DMS114 treated with DMSO at 0.1 percent for 48 hours (cell line): ENCODE measurements at regions not wholly inside any gene's neighbourhood (a gene's known extent, or its start where the extent isn't known, plus 50 kb on each side); places are given as distances from the start of the nearest gene placed in this dataset.

Experiments used
- DNase-seq: peaks from one replicate; lab custom pipeline; 2025; ENCODE audit not compliant: unreplicated experiment; lab: John Stamatoyannopoulos, UW

GRCh38 chr18:37724206-37724605, 158.6 kb upstream of the CELF4 start:
- no peak for DNase-seq

- DNase-seq = no peak
Measured at GRCh38 chr18:37721544-37722522, 156.2 kb upstream of the CELF4 start.

GRCh38 chr18:37720663-37721062, 155.1 kb upstream of the CELF4 start:
- no peak for DNase-seq

GRCh38 chr18:37717656-37718055, 152.1 kb upstream of the CELF4 start:
- DNase-seq = no peak

- no peak for DNase-seq
Measured at GRCh38 chr18:37717098-37717497, 151.5 kb upstream of the CELF4 start.

GRCh38 chr18:37716106-37716735, 150.6 kb upstream of the CELF4 start:
- DNase-seq = no peak

GRCh38 chr18:37714691-37715090, 149.1 kb upstream of the CELF4 start:
- no peak for DNase-seq

- no peak for DNase-seq
Measured at GRCh38 chr18:37712776-37713175, 147.2 kb upstream of the CELF4 start.

GRCh38 chr18:37711766-37712505, 146.3 kb upstream of the CELF4 start:
- DNase-seq = no peak

GRCh38 chr18:37710726-37711125, 145.1 kb upstream of the CELF4 start:
- DNase-seq = no peak

- DNase-seq = no peak
Measured at GRCh38 chr18:37709740-37710139, 144.1 kb upstream of the CELF4 start.

- no peak for DNase-seq
Measured at GRCh38 chr18:37705016-37705415, 139.4 kb upstream of the CELF4 start.

GRCh38 chr18:37702841-37703240, 137.2 kb upstream of the CELF4 start:
- DNase-seq = no peak

GRCh38 chr18:37701967-37702366, 136.4 kb upstream of the CELF4 start:
- no peak for DNase-seq

GRCh38 chr18:37698508-37699040, 133.0 kb upstream of the CELF4 start:
- no peak for DNase-seq

GRCh38 chr18:37694516-37694915, 128.9 kb upstream of the CELF4 start:
- DNase-seq = no peak

GRCh38 chr18:37691162-37691561, 125.6 kb upstream of the CELF4 start:
- DNase-seq = no peak

GRCh38 chr18:37689841-37690240, 124.2 kb upstream of the CELF4 start:
- no peak for DNase-seq

GRCh38 chr18:37684590-37684989, 119.0 kb upstream of the CELF4 start:
- DNase-seq = no peak

GRCh38 chr18:37684183-37684582, 118.6 kb upstream of the CELF4 start:
- DNase-seq = no peak

GRCh38 chr18:37680911-37681310, 115.3 kb upstream of the CELF4 start:
- no peak for DNase-seq
